SK-N-SH treated with all-trans-retinoic acid at 6 μM for 48 hours (cell line): ENCODE measurements at regions not wholly inside any gene's neighbourhood (a gene's known extent, or its start where the extent isn't known, plus 50 kb on each side); places are given as distances from the start of the nearest gene placed in this dataset.

ENCODE experiments used
- ARNTL ChIP-seq: fragments of 450-650 bp; formaldehyde crosslinking; IDR thresholded peaks from 2 replicates; pipeline ENCODE4 v1.5.0; 2020; ENCODE audit warnings: low read depth, mild to moderate bottlenecking, moderate library complexity, borderline replicate concordance
- BACH2 ChIP-seq: fragments of 250-450 bp; sonication (Bioruptor Pico); IDR thresholded peaks from 2 replicates; pipeline ENCODE4 v1.9.0; 2021; ENCODE audit warnings: mild to moderate bottlenecking, borderline replicate concordance
- CREB5 ChIP-seq: fragments of 250-450 bp; sonication (Bioruptor Pico); IDR thresholded peaks from 2 replicates; pipeline ENCODE4 v1.5.1; 2020; ENCODE audit warnings: low read depth, mild to moderate bottlenecking, moderate library complexity
- CSRNP3 ChIP-seq: fragments of 250-450 bp; sonication (Bioruptor Pico); IDR thresholded peaks from 2 replicates; pipeline ENCODE4 v1.5.1; 2021; ENCODE audit warnings: mild to moderate bottlenecking, moderate library complexity
- ISL1 ChIP-seq: fragments of 250-450 bp; sonication (Bioruptor Pico); IDR thresholded peaks from 2 replicates; pipeline ENCODE4 v2.1.2; 2022; ENCODE audit warnings: mild to moderate bottlenecking, moderate library complexity
- PATZ1 ChIP-seq: fragments of 250-450 bp; sonication (Bioruptor Pico); IDR thresholded peaks from 2 replicates; pipeline ENCODE4 v1.8.0; 2020; ENCODE audit warnings: mild to moderate bottlenecking, moderate library complexity, borderline replicate concordance
- POU6F1 ChIP-seq: fragments of 250-450 bp; sonication (Bioruptor Pico); IDR thresholded peaks from 2 replicates; pipeline ENCODE4 v1.8.0; 2021; ENCODE audit warnings: low read depth, mild to moderate bottlenecking, moderate library complexity, borderline replicate concordance
- TCF4 ChIP-seq: fragments of 250-450 bp; sonication (Bioruptor Pico); IDR thresholded peaks from 2 replicates; pipeline ENCODE4 v1.8.0; 2021; ENCODE audit warnings: mild to moderate bottlenecking, moderate library complexity, borderline replicate concordance
- ZFP3 ChIP-seq: fragments of 250-450 bp; sonication (Bioruptor Pico); IDR thresholded peaks from 2 replicates; pipeline ENCODE4 v1.5.0; 2020; ENCODE audit warnings: mild to moderate bottlenecking, moderate library complexity
- ZFP30 ChIP-seq: fragments of 450-650 bp; formaldehyde crosslinking; IDR thresholded peaks from 2 replicates; pipeline ENCODE4 v1.5.0; 2022; ENCODE audit warnings: mild to moderate bottlenecking, moderate library complexity

DNA sequence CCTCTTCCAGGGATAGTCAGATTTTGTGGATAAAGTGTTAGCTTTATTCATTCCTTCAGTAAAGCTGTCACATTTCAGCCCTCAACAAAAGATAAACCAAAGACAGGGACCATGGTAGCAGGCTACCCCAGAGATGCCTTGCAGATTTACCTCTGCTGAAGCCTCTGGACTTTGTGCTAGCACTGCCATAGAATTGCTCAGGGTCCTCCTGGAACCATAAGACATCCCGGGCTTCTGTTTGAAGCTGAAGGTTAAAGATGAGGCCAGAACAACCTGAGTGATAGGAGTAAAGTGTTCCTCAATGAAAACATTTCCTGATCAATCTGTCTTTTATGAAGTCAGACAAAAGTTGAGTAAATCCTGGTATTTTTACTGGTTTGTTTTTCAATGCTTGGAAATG, 57.5 kb upstream of the ARL15 start:
- no peak for TF ChIP-seq ZFP3
- TF ChIP-seq ZFP30 (CRISPR knock-in tag): no peak
- no peak for TF ChIP-seq BACH2 (CRISPR knock-in tag)
- TF ChIP-seq POU6F1 (CRISPR knock-in tag): no peak
- no peak for TF ChIP-seq CSRNP3 (CRISPR knock-in tag)
- no peak for TF ChIP-seq ARNTL (CRISPR knock-in tag)
- no peak for TF ChIP-seq CREB5 (CRISPR knock-in tag)
- no peak for TF ChIP-seq PATZ1 (CRISPR knock-in tag)
- TF ChIP-seq ISL1: no peak
- TF ChIP-seq TCF4 (CRISPR knock-in tag): no peak
